HG02588 (cell line): ENCODE measurements at regions not wholly inside any gene's neighbourhood (a gene's known extent, or its start where the extent isn't known, plus 50 kb on each side); places are given as distances from the start of the nearest gene placed in this dataset.
"Not testable (repeated sequence)": the region's sequence is repeated elsewhere in the genome, so short reads cannot be mapped to it uniquely, and the experiment has no call there.

Source experiments
- ATAC-seq: cut with Tn5 transposase; IDR thresholded peaks from one replicate; pipeline ENCODE4 v1.9.1; 2021; ENCODE audit warnings: mild to moderate bottlenecking, moderate library complexity; ENCODE audit not compliant: unreplicated experiment

GRCh38 chr4:45502471-45502870, 621.4 kb downstream of the GABRG1 start:
- no peak for ATAC-seq

GRCh38 chr4:45484740-45485139, 639.1 kb downstream of the GABRG1 start:
- ATAC-seq, result no peak

GRCh38 chr4:45482346-45482745, 641.5 kb downstream of the GABRG1 start:
- no peak for ATAC-seq

DNA sequence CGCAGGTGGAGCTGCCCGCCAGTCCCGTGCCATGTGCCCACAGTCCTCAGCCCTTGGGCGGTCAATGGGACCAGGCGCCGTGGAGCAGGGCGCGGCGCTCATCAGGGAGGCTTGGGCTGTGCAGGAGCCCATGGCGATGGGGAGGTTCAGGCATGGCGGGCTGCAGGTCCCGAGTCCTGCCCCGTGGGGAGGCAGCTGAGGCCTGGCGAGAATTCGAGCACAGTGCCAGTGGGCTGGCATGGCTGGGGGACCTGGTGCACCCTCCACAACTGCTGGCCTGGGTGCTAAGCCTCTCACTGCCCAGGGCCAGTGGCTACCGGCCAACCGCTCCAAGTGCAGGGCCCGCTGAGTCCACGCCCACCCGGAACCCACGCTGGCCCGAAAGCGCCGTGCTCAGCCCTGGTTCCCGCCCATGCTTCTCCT, 646.5 kb downstream of the GABRG1 start:
- ATAC-seq, result no peak

DNA sequence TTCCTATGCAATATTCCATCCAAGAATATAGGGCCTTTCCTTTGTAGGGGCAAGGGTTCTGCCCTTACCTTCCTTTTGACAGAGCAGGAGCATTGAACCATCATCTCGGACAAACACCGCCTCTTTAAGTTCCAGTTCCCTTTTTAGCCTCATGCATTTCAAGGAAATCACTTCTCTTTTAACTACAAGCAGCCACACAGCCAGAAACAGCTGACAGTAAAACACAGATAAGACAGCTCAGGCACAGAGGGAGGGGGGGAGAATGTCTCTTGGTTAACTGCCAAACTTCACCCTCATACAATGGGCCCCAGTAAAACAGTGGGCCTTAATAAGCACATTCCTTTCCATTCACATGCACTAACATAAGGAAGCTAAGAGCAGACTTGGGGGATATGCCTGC, 648.3 kb downstream of the GABRG1 start:
- no peak for ATAC-seq

DNA sequence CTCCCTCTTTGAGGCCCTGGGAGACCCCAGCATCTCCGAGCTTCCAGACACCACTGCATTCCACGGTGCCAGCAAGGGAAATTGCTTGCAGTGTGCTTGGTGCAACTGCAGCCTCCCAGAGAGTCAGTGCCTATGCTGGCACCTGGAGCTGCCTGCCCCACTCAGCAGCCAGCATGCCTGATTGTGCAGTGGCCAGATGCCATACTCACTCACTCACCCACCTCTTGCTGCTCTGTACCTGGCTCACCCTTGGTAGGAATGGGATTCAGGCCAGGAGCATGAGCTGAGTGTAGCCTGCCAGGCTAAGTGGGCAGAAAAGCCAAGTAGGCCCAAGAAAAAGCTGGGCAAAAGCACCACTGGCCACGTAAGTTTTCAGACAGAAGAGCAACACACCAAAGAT, 651.4 kb downstream of the GABRG1 start:
- no peak for ATAC-seq

DNA sequence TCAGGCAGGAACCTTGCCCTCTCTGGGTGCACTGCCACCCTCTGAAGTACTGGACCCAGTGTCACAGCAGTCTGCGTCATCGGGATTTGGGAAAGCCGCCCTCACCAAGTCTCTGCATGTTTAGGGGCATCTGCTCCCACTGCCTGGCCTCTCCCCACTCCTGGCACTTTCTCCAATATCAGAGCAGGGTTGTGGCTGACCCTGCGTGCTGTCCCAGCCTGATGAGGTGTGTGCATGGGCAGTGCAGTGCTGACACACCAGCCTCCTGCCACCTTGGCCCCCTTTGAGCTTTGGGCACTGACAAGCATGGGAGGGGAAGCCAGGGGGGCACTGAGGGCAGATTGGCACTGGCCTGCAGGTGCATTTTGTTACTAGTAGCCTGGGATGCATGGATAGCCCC, 652.5 kb downstream of the GABRG1 start:
- ATAC-seq, result no peak

DNA sequence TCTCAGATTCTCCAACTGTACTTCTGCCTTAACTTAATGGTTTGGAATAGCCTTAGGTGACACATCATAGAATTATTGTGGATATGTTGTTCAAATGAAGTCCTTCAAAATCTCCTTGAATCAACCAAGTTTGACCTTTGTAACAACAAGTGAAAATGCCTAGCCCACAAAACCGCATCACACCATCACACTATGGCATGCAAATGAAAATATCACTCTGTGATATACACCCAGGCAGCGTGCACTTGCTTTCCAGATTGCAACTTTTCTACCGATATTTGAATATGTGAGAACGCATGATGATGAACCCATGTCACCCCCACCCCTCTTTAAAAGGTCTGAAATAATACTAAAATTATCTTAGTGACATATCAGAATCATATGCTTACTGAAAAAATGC, 656.7 kb downstream of the GABRG1 start:
- ATAC-seq, result no peak

DNA sequence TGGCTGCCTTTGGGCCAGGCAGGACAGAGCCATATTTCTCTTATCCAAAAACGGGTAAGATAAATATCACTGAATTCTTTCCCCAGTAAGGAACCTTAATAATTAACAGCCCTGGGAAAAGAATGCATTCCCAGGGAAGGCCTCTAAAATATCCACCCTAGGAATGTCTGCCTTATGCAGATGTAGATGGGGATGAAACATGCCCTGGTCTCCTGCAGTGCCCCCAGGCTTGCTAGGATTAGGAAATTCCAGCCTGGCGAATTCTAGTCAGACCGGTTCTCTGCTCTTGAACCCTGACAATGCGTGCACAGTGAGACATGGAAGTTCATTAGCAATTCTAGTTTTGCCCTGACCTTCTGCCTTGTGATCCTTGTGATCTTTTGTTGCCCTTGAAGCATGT, 663.7 kb downstream of the GABRG1 start:
- not testable (repeated sequence) for ATAC-seq

DNA sequence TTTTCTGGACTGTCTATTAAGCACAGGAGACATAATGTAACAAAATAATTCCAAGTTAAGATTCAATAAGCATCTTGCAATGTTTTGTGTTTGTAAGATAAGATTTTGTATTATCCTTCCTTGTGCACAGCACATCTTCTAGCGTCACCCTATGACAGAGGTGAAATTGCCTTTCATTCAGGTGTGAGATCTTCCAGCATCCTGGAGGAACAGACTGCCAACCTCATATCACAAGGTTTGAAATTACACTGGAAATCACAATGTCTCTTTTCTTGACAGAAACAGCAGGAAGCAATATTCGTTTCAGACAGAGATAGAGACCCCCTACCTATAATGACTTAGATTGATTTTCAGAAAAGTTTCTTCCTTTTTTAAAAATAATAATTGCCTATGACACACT, 668.6 kb downstream of the GABRG1 start:
- ATAC-seq, result no peak

- peak; percentile 66 for ATAC-seq
These were observed 670.5 kb downstream of the GABRG1 start for GRCh38 chr4:45453258-45453853.

- no peak for ATAC-seq
These were observed 681.4 kb downstream of the GABRG1 start for GRCh38 chr4:45442466-45442865.

DNA sequence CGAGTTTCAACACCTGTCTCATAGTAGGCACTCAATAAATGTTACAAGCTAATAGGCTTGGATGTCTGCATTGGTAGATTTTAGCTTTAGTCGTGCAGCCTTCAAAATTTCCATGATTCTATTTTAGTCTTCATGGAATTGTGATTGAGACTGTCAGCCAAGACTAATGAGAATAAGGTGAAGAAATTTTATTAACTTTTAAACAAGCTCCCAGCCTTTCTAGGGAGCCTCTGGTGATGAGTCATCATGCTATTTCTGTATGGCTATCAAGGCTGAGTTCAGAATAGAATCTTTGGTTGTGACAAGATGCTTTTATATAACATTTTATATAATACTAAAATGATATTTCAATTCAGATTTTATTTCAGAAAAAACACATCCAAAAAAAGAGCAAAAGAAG, 685.8 kb downstream of the GABRG1 start:
- no peak for ATAC-seq

GRCh38 chr4:45437381-45437780, 686.5 kb downstream of the GABRG1 start:
- no peak for ATAC-seq

DNA sequence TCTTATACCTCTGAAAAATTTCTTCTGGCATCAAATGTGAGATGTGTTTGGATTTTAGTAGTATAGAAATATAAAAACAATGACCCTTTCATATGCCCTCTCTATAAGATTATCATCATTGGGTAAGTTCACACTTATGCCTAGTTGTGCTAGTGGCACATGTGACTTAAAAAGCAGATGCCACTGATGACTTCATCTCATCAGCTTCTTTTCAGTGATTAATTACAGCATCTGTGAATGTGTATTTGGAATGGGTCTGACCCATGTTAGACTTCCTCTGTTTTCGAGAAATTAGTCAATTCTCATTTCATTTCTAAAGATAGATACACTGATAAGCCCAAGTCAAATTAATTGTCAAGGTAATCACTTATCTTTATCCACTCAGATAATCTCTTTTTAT, 698.7 kb downstream of the GABRG1 start:
- ATAC-seq, result no peak

- ATAC-seq, result no peak
These were observed 697.5 kb upstream of the GNPDA2 start for GRCh38 chr4:45423896-45424295.

GRCh38 chr4:45420091-45420674, 693.8 kb upstream of the GNPDA2 start:
- ATAC-seq, result not testable (repeated sequence)

DNA sequence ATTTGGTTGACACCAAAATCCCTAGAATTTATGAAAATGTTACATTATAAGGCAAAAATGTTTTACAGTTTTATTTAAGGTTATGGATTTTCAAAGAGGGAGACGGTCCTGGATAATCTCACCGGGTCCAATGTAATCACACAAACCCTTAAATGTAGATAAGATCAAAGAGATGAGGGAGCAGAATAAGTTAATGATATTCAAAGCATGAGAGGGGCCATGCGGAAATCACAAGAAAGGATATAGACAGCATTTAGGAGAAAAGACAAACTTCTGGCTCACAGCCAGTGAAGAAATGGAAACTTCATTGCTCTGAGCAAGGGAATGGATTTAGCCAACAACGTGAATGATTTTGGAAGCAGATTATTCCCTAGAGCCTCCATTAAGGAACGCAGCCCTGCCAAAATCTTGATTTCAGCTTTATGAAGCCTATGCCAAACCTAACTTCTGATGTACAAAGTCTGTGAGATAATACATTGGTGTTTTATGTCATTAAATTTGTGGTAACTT, 684.4 kb upstream of the GNPDA2 start:
- ATAC-seq, result no peak

DNA sequence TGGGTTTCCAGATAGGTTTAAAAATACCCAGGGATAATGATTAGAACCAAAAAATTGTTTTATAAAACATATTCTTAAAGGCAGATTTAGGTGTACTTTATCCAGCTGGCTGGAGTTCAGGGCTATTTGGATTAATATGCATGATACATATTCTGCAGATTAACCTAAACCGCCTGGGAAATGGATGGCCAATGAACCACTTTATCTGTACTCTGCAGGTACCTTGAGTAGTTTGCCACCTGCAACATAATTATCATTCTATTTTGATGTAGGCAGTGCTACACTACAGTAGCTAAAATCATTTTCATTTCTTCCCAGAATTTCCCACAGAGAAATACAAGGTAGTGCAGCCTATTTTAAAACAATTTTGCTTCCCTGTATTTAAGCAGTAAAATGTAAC, 683.2 kb upstream of the GNPDA2 start:
- no peak for ATAC-seq

DNA sequence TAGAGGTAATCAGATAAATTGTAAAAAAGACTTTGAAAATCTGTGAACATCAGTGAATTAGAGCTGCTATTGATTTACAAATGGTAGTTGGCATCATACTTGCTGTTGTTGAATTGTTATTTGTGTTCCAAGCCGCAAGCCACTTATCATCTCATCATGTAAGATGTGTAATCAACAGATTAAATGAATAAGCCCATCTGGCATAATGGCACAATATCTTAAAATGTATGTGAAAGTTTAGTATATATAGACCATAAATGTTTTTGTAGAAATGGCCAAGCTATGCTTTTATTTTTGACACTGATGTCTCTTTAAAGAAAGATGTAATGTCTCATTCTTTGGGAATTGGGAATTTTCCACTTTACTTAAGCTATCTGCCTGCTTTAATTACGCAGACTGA, 682.6 kb upstream of the GNPDA2 start:
- ATAC-seq, result no peak

- no peak for ATAC-seq
These were observed 672.8 kb upstream of the GNPDA2 start for GRCh38 chr4:45399116-45399515.

GRCh38 chr4:45385306-45385705, 659.0 kb upstream of the GNPDA2 start:
- no peak for ATAC-seq

DNA sequence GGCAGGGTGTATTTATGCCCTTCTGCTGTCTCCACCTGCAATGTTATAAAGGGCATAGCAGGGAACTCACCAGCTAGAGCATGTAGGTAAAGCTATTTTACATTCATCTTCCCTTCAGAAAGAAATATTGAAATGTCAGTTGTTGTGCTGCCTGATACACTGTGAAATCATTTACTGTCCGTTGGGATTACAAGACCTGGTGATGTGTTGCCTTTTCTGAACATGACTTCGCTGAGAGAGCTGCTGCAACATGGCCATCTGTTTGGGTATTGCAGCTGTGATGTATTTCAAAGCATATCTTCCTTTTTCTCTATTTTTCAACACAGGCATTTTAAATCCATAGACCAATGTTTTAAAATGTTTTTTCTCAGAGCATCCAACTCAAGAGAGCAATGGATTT, 644.1 kb upstream of the GNPDA2 start:
- ATAC-seq, result no peak
